ENCODE measurements at regions not wholly inside any gene's neighbourhood (a gene's known extent, or its start where the extent isn't known, plus 50 kb on each side); places are given as distances from the start of the nearest gene placed in this dataset.
"Not testable (repeated sequence)": the region's sequence is repeated elsewhere in the genome, so short reads cannot be mapped to it uniquely, and the experiment has no call there.

GRCh38 chr3:5379266-5379665 lies 191.8 kb downstream of the EDEM1 start:
- TF ChIP-seq, protein P1, sequence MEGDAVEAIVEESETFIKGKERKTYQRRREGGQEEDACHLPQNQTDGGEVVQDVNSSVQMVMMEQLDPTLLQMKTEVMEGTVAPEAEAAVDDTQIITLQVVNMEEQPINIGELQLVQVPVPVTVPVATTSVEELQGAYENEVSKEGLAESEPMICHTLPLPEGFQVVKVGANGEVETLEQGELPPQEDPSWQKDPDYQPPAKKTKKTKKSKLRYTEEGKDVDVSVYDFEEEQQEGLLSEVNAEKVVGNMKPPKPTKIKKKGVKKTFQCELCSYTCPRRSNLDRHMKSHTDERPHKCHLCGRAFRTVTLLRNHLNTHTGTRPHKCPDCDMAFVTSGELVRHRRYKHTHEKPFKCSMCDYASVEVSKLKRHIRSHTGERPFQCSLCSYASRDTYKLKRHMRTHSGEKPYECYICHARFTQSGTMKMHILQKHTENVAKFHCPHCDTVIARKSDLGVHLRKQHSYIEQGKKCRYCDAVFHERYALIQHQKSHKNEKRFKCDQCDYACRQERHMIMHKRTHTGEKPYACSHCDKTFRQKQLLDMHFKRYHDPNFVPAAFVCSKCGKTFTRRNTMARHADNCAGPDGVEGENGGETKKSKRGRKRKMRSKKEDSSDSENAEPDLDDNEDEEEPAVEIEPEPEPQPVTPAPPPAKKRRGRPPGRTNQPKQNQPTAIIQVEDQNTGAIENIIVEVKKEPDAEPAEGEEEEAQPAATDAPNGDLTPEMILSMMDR (IDR thresholded peaks at IDR 0.05): not testable (repeated sequence)
- TF ChIP-seq POLR2A (IDR thresholded peaks at IDR 0.05): not testable (repeated sequence)
